ENCODE measurements at regions not wholly inside any gene's neighbourhood (a gene's known extent, or its start where the extent isn't known, plus 50 kb on each side); places are given as distances from the start of the nearest gene placed in this dataset.
"Not testable (repeated sequence)": the region's sequence is repeated elsewhere in the genome, so short reads cannot be mapped to it uniquely, and the experiment has no call there.

DNA sequence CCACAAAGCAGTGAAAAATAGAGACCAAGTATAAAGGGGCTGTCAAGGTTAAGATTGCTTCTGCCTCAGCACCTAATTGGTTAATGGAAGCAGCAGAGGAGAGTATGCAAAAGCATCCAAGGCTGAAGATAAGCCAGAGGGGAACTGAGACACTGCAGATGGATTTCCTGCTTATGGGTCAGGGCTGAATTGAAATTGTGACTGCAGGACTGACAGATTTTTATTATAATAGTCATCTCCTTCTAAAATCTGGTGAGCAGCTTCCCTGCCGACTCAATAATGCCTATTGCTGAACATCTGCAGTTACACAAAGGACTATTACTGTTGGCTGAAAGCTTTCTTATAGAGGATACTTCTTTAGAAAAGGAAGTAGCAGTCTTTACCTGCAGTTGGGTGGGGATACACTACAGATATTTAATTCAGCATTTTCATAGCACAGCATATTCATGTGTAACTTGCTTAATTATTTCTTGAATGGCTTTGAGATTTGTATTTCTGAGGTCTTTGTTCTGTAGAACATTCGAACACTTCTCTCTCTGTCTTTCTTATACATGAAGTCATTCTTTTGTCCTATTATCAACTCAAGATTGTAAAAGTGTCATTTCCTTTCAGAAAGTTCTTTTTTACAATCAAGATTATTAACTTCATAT, 363.0 kb upstream of the RIOK2 start:
- no peak for DNase-seq

DNA sequence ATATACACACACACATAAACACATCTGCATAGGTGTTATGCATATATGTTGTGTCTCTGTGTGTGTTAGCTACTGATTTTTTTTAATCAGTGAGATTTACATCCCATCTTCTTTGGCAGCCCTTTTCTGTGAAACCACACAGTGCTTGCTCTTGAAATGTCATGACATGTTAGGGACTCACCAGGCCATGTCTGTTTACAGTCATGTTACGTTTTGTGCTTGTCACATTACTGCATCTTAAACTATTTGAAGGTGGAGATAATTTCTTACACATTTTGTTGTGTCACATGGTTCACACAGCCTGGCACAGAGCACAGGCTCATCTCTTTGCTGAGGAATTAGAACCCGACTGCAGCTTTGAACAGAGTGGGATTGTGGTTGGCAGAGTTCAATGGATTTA, 364.4 kb upstream of the RIOK2 start:
- DNase-seq: no peak

- DNase-seq: no peak
Measured at GRCh38 chr5:97547999-97548738, 365.1 kb upstream of the RIOK2 start.

DNA sequence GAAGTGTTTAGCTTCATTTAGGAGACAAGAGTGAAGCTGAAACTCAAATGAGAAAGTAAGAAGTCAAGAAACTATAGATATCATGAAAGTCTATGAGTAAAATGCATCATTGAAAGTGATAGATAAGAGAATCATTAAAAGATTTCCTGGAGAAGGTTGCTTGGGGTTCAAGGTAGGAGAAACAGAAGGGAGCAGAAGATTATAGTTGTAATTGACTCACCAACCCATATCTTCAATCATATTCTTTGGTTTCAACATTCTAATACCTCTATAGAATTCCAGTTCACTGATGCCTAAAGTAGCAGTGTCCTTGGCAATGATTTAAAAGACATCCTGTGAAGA, 365.7 kb upstream of the RIOK2 start:
- DNase-seq: no peak

- DNase-seq: no peak
Measured at GRCh38 chr5:97549496-97549895, 366.4 kb upstream of the RIOK2 start.

DNA sequence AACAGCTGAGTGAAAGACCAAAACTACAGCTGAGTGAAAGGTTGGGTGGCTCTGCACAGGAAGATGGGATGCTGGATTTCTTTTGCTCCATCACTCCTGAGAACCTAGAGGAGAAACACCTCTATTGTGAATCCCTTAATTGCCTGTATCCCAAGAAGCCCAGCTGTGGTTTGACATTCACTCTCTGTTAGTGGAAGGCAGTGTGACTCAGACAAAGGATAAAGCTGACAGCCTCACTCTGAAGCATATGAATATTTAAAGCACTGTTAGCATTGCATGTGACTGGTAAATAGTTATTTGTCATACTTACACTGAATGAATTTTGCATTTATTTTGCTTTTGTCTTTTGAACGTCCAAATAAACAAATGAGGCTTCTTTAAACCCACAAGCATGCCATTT, 367.1 kb upstream of the RIOK2 start:
- no peak for DNase-seq

DNA sequence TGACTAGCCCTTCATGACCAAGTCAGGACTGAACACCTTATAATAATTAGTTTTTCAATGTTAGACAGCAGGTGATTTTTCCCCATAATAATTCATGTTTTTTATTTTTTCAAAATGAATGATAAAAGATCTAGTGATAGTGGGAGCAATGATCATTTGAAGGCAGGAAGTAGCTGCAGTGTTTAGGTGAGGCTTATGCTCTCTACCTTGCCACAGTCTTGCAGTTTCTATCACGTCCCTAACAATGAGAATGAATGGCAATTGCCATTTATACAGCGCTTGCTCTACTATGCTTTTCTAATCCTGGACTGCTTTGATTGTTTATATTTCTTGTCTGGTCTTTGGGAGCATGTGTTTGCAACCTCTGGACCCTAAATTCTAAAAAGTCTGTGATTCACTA, 367.8 kb upstream of the RIOK2 start:
- no peak for DNase-seq

DNA sequence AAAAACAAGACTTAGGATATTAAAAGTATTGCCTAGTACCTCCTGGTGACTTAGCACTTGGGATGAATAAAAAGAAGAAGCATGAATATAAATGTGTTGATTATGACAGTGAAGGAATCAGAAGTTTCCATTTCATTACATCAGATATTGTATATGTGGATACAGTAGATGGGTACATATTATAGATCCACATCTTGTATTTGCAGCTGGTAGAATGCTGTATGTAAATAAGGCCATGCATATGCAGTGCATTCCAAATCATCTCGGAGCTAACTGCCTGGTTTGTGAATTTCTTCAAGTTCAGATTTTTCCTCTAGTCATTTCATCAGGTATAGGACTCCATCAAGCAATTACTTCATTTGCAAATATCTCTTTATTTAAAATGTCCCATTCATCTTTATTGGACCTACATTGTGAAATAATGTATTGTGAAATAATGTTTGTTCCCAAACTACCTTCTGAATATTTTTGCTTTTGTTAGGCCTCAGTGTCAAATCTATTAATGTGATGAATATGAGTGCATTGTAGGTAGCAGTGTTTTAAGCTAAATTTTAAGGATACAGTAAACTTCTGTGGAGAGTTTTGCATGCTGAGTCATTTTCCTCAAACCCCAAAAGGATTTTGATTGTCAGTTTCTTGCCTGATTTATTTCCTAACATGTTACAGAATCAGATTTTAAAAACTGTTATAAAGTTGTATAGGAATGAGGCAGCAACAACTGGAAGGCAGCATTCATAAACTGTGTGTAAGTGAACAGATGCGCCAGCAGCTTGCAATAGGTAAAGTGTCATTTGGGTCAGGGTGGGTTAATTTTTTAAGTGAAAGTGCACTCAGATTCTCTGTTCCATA, 370.8 kb upstream of the RIOK2 start:
- DNase-seq: no peak

DNA sequence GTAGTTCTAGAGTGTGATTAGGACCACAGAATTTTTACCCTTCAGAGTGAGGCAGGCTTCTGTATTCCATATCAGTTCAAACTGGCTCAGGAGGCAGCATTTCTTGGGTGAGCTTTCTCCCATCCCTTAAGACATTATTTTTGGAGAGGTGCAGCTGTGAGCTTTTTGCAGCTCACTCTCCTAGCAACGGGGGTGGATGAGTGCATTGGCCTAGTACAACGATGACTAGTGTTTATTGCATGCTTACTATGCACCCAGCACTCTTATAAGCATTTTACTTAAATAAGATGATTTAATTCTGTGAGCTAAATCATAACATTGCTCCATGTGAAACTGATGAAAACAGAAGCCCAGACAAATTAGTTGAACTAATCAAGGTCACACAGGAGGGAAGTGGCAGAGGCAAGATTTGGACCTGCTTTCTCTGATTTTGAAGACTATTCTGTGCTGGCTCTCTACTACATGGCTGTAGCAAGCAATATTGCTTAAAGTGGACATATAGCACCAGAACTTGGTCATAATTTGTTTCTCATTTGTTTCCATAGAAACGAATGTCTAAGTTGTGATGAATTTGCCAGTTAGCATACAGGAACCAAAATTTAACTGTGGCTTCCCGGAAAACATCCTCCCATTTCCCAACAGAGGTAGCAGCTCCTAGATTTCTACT, 372.1 kb upstream of the RIOK2 start:
- DNase-seq: no peak

DNA sequence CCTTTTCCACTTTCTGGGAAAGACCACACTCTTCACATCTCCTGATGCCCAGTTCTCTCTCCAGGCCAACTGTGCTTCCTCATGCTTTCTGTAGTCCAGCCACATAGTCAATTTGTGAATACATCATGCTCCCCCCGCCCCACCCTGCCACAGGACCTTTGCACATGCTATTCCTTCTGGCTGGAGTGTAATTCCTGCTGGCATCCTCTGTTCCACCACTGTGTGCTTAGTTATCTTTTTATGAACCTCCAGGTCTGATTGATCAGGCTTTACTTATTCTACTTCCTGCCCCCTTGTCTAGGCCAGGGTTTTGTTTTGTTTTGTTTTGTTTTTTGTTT, 372.6 kb upstream of the RIOK2 start:
- DNase-seq: no peak

DNA sequence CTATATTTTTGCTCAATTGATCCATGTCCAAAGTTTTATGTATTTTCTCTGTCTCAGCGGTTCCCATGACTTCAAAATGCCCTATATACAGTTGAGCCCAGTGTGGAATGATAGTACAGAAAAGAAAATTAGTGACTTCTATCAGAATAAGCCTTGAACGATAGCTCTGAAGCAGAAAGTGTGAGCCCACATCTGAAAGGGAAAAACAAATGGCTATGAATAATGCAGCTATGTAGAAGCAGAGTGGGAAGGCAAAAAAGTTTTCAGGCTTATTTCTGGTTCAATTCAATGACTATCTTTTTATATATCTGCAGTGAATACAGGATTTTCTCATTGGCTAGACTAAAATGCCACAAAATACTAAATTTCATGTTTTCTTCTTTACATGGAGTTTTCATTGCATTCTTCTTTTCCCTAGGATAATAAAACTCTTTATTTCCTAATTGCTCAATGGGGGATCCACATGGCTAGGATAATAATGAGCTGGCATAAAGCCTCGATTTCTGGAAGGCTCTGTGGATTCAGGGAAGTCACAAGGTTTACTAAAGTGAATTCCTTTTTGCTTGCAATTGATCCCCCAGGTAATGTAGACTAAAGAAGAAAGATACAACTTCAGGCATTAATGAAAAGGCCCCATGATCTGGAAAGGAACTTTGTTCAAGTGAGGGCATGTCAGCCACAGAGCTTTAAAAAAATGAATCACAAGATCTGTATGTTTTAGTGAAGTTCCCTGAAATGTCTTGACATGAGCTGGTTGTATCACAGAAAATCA, 377.0 kb upstream of the RIOK2 start:
- no peak for DNase-seq

DNA sequence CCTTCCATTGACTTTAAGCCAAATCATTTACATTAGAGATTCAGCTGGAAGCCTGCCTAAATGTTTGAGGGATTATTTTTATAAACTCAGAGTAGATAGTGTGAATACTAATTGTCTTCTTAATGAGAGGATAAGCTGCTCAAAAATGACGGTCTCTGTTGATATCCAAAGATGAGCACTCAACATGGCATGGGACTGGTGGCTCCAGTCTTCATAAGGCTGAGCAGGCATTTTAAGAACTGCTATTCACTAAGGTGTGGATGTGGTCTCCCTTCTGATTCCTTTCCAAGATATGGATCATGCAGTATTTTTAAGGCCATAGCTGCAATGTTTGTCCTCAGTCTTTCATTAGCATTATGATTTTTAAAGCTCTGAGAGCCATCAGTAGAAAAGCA, 377.5 kb upstream of the RIOK2 start:
- DNase-seq: no peak

GRCh38 chr5:97563050-97563657, 380.1 kb upstream of the RIOK2 start:
- DNase-seq: no peak

- no peak for DNase-seq
Measured at GRCh38 chr5:97568382-97568781, 385.3 kb upstream of the RIOK2 start.

GRCh38 chr5:97570242-97570641, 387.2 kb upstream of the RIOK2 start:
- DNase-seq: no peak

- no peak for DNase-seq
Measured at GRCh38 chr5:97575322-97575721, 392.3 kb upstream of the RIOK2 start.

DNA sequence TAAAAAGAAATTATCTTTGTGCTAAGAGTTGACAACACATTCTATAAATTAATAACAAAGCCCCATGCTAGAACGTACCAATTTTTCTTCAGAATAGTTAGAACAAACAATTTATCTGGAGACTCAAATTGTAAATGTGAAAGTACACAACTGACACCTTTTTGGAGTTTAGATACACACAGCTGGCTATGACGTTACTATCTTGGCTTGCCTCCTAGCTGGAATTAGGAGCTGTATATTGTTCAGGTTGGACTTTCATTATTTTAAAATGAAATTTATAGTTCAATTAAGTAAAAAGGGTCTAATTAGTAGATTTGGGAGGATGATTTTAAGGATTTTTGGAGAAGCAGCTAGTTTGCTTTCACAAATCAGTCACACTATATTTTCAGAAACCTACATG, 393.9 kb upstream of the RIOK2 start:
- no peak for DNase-seq

DNA sequence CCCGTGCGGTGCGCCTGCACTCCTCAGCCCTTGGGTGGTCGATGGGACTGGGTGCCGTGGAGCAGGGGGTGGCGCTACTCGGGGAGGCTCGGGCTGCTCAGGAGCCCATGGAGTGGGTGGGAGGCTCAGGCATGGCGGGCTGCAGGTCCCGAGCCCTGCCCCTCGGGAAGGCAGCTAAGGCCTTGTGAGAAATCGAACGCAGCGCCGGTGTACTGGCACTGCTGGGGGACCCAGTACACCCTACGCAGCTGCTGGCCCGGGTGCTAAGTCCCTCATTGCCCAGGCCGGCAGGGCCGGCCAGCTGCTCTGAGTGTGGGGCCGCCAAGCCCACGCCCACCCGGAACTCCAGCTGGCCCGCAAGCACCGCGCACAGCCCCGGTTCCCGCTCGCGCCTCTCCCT, 396.9 kb upstream of the RIOK2 start:
- DNase-seq: not testable (repeated sequence)

DNA sequence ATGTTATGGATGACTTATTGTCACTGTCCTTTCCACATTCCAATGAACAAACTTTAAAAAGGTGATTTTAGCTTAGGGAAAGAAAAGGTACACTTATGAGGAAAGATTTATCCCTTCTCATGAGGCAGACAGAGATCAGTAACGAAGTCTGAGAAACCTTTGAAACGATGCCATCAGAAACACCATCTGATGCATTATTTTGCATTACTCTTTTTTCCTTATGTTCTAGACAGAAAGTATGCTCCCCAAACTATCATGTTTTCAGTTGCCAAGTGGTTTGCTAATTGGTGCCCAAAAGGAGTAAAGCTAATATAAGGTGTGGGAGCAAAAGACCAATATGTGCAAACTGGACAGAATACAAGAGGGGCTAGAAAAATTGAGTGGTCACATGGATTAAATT, 397.7 kb upstream of the RIOK2 start:
- no peak for DNase-seq

DNA sequence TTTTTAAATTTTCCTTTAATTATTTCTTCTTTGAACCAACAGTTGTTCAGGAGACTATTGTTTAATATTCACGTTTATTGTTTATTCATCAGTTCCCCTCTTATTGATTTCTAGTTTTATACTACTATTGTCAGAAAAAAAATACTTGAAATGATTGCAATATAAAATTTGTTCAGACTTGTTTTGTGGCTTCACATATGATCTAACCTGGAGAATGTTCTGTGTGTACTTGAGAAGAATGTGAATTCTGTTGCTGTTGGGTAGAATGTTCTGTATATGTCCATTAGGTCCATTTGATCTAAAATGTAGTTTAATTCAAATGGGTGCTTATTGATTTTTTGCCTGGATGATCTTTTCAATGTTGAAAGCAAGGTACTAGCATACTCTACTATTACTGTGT, 408.7 kb upstream of the RIOK2 start:
- no peak for DNase-seq

DNA sequence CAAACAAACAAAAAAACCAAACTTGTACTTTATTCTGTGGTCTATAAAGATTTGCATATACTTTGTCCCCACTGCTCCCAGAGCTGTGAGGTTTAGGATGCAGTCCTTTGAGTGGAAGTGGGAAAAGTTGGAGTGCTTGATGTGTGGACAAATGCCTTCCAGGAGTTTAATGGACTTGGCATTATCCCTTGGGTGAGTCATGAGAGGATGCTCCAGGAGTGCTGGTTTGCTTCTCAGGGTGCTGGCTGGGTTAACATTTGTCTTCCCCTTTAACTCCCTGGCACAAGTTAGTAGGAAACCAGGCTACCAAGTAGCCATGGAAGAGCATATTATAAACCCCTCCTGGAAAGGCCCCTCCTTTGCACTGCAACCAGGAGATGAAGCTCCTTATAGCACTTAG, 417.4 kb upstream of the RIOK2 start:
- DNase-seq: no peak

GRCh38 chr5:97601651-97602050, 418.6 kb upstream of the RIOK2 start:
- DNase-seq: no peak
